CD4-positive, alpha-beta T cell (primary cell): ENCODE measurements at regions not wholly inside any gene's neighbourhood (a gene's known extent, or its start where the extent isn't known, plus 50 kb on each side); places are given as distances from the start of the nearest gene placed in this dataset.

Experiments
- ATAC-seq: fragments of 200-7000 bp; cut with Tn5 transposase; one replicate; pipeline ENCODE4 v1.10.0; 2022; ENCODE audit warnings: mild to moderate bottlenecking; ENCODE audit not compliant: poor library complexity
- CTCF ChIA-PET: fragments of 350-600 bp; sonication (Branson Sonifier 250); formaldehyde crosslinking; loops from one replicate; lab custom pipeline; 2021; ENCODE audit warnings: antibody characterized with exemption, inconsistent platforms; lab: Charles Lee
- POLR2A ChIA-PET: fragments of 350-600 bp; sonication (Branson Sonifier 250); formaldehyde crosslinking; loops from one replicate; lab custom pipeline; 2021; ENCODE audit warnings: antibody characterized with exemption, inconsistent platforms; lab: Charles Lee
- DNase-seq, 14 experiments: peaks; one replicate each; pipeline ENCODE4 v3.0.0-alpha.2; 2013 to 2020; ENCODE audit warnings: mixed read lengths in 2 of 14
- H3K27ac ChIP-seq, 2 donors: one replicate each; pipeline versions ENCODE4 v1.5.1 to v1.7.0; 2013; ENCODE audit warnings: low read length in 2 of 2, low read depth in 1 of 2, mild to moderate bottlenecking in 1 of 2
- H3K27me3 ChIP-seq, 2 experiments: 1 replicate in 1 of 2; 2 replicates in 1 of 2; pipeline versions ENCODE4 v1.6.1 to v1.7.0; 2013; ENCODE audit warnings: low read length in 2 of 2, control low read depth in 1 of 2, mild to moderate bottlenecking in 1 of 2, moderate library complexity in 1 of 2; ENCODE audit not compliant: insufficient read depth in 2 of 2, control insufficient read depth in 1 of 2
- H3K36me3 ChIP-seq: one replicate; pipeline ENCODE4 v1.6.1; 2013; ENCODE audit warnings: low read length, control low read depth; ENCODE audit not compliant: insufficient read depth
- H3K4me1 ChIP-seq: one replicate; pipeline ENCODE4 v1.6.1; 2013; ENCODE audit warnings: low read length, control low read depth; ENCODE audit not compliant: insufficient read depth
- H3K4me3 ChIP-seq: one replicate; pipeline ENCODE4 v1.5.1; 2013; ENCODE audit warnings: mild to moderate bottlenecking, low read length, moderate library complexity
- H3K9me3 ChIP-seq, 2 experiments: 1 replicate in 1 of 2; 2 replicates in 1 of 2; pipeline versions ENCODE4 v1.6.1 to v1.7.0; 2013; ENCODE audit warnings: low read length in 2 of 2, mild to moderate bottlenecking in 2 of 2, control low read depth in 1 of 2, moderate library complexity in 1 of 2; ENCODE audit not compliant: control insufficient read depth in 1 of 2, insufficient read depth in 1 of 2
- H3K27ac Mint-ChIP-seq: one replicate; pipeline ENCODE4 v1.8.0; 2020; ENCODE audit warnings: mixed read lengths
- H3K27me3 Mint-ChIP-seq: one replicate; pipeline ENCODE4 v1.8.0; 2021; ENCODE audit warnings: mixed read lengths
- H3K36me3 Mint-ChIP-seq: one replicate; pipeline ENCODE4 v1.8.0; 2021; ENCODE audit warnings: low read depth, mixed read lengths
- H3K4me1 Mint-ChIP-seq: one replicate; pipeline ENCODE4 v1.8.0; 2021; ENCODE audit warnings: low read depth, mixed read lengths
- H3K4me3 Mint-ChIP-seq: one replicate; pipeline ENCODE4 v1.8.0; 2020; ENCODE audit warnings: mild to moderate bottlenecking, mixed read lengths
- H3K9me3 Mint-ChIP-seq: one replicate; pipeline ENCODE4 v1.8.0; 2020; ENCODE audit warnings: mixed read lengths
- intact Hi-C, 2 experiments: fragments of 100-400 bp; cut with DNase I in 1 of 2; cut with micrococcal nuclease in 1 of 2; formaldehyde crosslinking; loops; one replicate each; pipeline versions ENCODE4 v1.15.1 to v1.9.0; 2023 to 2025; cut with DNase I, micrococcal nuclease
- TF ChIP-seq, protein P1 (sequence below): fragments of 200-600 bp; IDR thresholded peaks from one replicate; pipeline ENCODE4 v1.8.0; 2022; ENCODE audit warnings: antibody characterized with exemption, mild to moderate bottlenecking

GRCh38 chr10:64873088-64873487, 1351.9 kb downstream of the REEP3 start:
- no peaks in the 10 kb centered on the region for H3K36me3 Mint-ChIP-seq
- Histone ChIP-seq H3K36me3 (no peaks in the 10 kb centered on the region), H3K4me3 (no peak overlapping the region), H3K4me1 (no peaks in the 10 kb centered on the region), H3K9me3 (no peaks in the 10 kb centered on the region), H3K27me3 (no peaks in the 10 kb centered on the region), H3K27ac (no peak overlapping the region)
- H3K27ac Mint-ChIP-seq, result no peak overlapping the region
- intact Hi-C loops, result no loop called here
- no peak for ATAC-seq
- DNase-seq, result no peak
- ChIA-PET POLR2A (no interaction called here), CTCF (no interaction called here)
- peaks cover 13% of the 10 kb centered on the region for H3K9me3 Mint-ChIP-seq
- H3K4me3 Mint-ChIP-seq, result no peak overlapping the region
- TF ChIP-seq, protein P1, sequence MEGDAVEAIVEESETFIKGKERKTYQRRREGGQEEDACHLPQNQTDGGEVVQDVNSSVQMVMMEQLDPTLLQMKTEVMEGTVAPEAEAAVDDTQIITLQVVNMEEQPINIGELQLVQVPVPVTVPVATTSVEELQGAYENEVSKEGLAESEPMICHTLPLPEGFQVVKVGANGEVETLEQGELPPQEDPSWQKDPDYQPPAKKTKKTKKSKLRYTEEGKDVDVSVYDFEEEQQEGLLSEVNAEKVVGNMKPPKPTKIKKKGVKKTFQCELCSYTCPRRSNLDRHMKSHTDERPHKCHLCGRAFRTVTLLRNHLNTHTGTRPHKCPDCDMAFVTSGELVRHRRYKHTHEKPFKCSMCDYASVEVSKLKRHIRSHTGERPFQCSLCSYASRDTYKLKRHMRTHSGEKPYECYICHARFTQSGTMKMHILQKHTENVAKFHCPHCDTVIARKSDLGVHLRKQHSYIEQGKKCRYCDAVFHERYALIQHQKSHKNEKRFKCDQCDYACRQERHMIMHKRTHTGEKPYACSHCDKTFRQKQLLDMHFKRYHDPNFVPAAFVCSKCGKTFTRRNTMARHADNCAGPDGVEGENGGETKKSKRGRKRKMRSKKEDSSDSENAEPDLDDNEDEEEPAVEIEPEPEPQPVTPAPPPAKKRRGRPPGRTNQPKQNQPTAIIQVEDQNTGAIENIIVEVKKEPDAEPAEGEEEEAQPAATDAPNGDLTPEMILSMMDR, result no peak
- H3K4me1 Mint-ChIP-seq, result no peaks in the 10 kb centered on the region
- no peaks in the 10 kb centered on the region for H3K27me3 Mint-ChIP-seq

DNA sequence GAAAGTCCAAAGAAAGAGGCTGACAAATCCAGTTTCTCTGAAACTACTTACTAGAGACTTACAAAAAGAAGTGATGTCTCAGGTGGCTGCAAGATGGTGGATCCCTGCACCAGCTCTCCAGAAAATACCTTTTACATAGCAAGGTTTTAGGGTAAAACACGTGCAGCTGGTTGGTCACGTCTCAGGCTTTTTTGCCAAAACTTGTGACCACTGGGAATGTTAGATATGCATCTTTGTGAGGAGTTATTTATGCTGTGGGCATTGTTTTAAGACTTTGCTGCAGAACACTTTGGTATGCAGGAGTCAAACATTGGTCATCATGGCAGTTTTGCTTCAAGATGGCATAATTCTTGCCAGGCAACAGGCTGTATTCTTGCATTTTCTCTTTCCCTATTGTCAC, 1352.8 kb downstream of the REEP3 start:
- intact Hi-C loops, result no loop called here
- H3K27me3 Mint-ChIP-seq, result no peaks in the 10 kb centered on the region
- H3K9me3 ChIP-seq, result no peaks in the 10 kb centered on the region
- H3K4me1 Mint-ChIP-seq, result no peaks in the 10 kb centered on the region
- H3K27ac Mint-ChIP-seq, result no peak overlapping the region
- DNase-seq (no peak), ATAC-seq (no peak)
- no peak overlapping the region for H3K4me3 ChIP-seq
- no peaks in the 10 kb centered on the region for H3K36me3 ChIP-seq
- H3K4me3 Mint-ChIP-seq, result no peak overlapping the region
- no peaks in the 10 kb centered on the region for H3K4me1 ChIP-seq
- H3K36me3 Mint-ChIP-seq, result no peaks in the 10 kb centered on the region
- H3K27ac ChIP-seq, result no peak overlapping the region
- peaks cover 11% of the 10 kb centered on the region for H3K9me3 Mint-ChIP-seq
- ChIA-PET CTCF (no interaction called here), POLR2A (interaction anchor here (0.6 kb wide), 1 partner anchor 76 kb away, joined by 3 read pairs; no protein-coding TSS in a partner anchor)
- TF ChIP-seq, protein P1, result no peak
- H3K27me3 ChIP-seq, result no peaks in the 10 kb centered on the region

DNA sequence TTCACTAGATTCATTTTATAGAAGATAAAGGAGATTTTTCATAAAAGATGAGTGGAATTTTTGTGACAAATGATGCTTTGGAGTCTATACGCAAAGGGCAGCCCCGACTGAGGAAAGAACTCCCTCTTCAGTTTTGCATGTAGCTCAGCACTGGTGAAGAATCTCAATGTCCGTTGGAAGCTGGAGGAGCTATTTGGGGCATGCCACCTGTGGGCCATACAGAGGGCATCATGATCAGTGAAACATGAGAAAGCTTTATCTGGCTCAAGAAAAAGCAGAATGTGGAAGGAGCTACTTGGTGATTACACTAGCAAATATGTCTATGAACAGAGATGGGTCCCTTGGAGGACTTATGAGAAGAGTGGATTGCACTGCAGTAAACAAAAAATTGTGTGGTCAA, 1359.3 kb downstream of the REEP3 start:
- H3K27me3 ChIP-seq, result no peaks in the 10 kb centered on the region
- TF ChIP-seq, protein P1, result no peak
- no peak overlapping the region for H3K4me3 Mint-ChIP-seq
- no peaks in the 10 kb centered on the region for H3K27me3 Mint-ChIP-seq
- CTCF ChIA-PET, result no interaction called here
- ATAC-seq, result no peak
- no peak for DNase-seq
- H3K9me3 Mint-ChIP-seq, result peaks cover 6% of the 10 kb centered on the region
- no peaks in the 10 kb centered on the region for H3K4me1 ChIP-seq
- no peaks in the 10 kb centered on the region for H3K4me1 Mint-ChIP-seq
- no peaks in the 10 kb centered on the region for H3K36me3 ChIP-seq
- no peak overlapping the region for H3K27ac ChIP-seq
- no peak overlapping the region for H3K27ac Mint-ChIP-seq
- intact Hi-C loops, result no loop called here
- H3K36me3 Mint-ChIP-seq, result no peaks in the 10 kb centered on the region
- no peaks in the 10 kb centered on the region for H3K9me3 ChIP-seq
- POLR2A ChIA-PET, result no interaction called here
- no peak overlapping the region for H3K4me3 ChIP-seq
